Testis (tissue), 2 donors: ENCODE measurements at regions not wholly inside any gene's neighbourhood (a gene's known extent, or its start where the extent isn't known, plus 50 kb on each side); places are given as distances from the start of the nearest gene placed in this dataset.

ENCODE experiments used
- CTCF ChIP-seq, 3 experiments: fragments of 450-650 bp in 2 of 3; fragments of 200-600 bp in 1 of 3; sonication (generic) in 1 of 3; IDR thresholded peaks; one replicate each; pipeline ENCODE4 v1.5.1; 2016 to 2019; ENCODE audit warnings: antibody characterized with exemption in 3 of 3, mild to moderate bottlenecking in 2 of 3, moderate library complexity in 1 of 3
- POLR2A ChIP-seq: fragments of 450-650 bp; IDR thresholded peaks from one replicate; pipeline ENCODE4 v1.6.1; 2017; ENCODE audit warnings: antibody characterized with exemption, mild to moderate bottlenecking, moderate library complexity

GRCh38 chr9:107593224-107593870 lies 103.8 kb upstream of the KLF4 start:
- no peak for TF ChIP-seq CTCF (IDR thresholded peaks at IDR 0.05)
- TF ChIP-seq POLR2A = no peak
